ENCODE measurements at regions not wholly inside any gene's neighbourhood (a gene's known extent, or its start where the extent isn't known, plus 50 kb on each side); places are given as distances from the start of the nearest gene placed in this dataset.

- Mint-ChIP-seq H3K4me3 (no peak overlapping the region), H3K27me3 (ENCODE audit: low read depth in 3 of 3) (peaks cover 10 to 22% (median 16%) of the 10 kb centered on the region in 3 donors), H3K4me1 (peaks cover 10% of the 10 kb centered on the region), H3K9me3 (peaks cover 0 to 6% (median 2%) of the 10 kb centered on the region in 7 donors), H3K36me3 (no peaks in the 10 kb centered on the region), H3K27ac (no peak overlapping the region)
- H3K27me3 ChIP-seq (ENCODE audit: control insufficient read depth in 2 of 2, insufficient read depth in 2 of 2, low read length in 2 of 2), result peaks cover 5 to 13% of the 10 kb centered on the region in 2 donors
- no peak overlapping the region for H3K9ac ChIP-seq (ENCODE audit: insufficient read depth, low read length, poor library complexity, severe bottlenecking)
- H2AFZ ChIP-seq (ENCODE audit: insufficient read depth, low read depth, low read length, poor library complexity, severe bottlenecking), result no peak overlapping the region
- no peaks in the 10 kb centered on the region for H3K36me3 ChIP-seq (replicated peaks in 1 of 2; ENCODE audit: control insufficient read depth in 1 of 2, insufficient read depth in 2 of 2, low read length in 2 of 2)
- TF ChIP-seq CTCF (IDR thresholded peaks at IDR 0.05), result no peak
- intact Hi-C loops (cut with micrococcal nuclease), result no loop called here
- H3K79me2 ChIP-seq (ENCODE audit: insufficient read depth, low read length), result no peaks in the 10 kb centered on the region
- H3K27ac ChIP-seq (ENCODE audit: low read depth in 1 of 2, low read length in 2 of 2), result no peak overlapping the region
- H3K4me1 ChIP-seq (ENCODE audit: control insufficient read depth in 1 of 2, insufficient read depth in 2 of 2, low read length in 2 of 2), result peaks cover 11 to 14% of the 10 kb centered on the region in 2 donors
- no peaks in the 10 kb centered on the region for H3K9me3 ChIP-seq (replicated peaks in 1 of 2; ENCODE audit: control insufficient read depth in 1 of 2, insufficient read depth in 1 of 2, low read length in 2 of 2)
- no peak overlapping the region for H3K4me3 ChIP-seq (replicated peaks in 1 of 3; ENCODE audit: low read depth in 2 of 3, low read length in 3 of 3)
- H3K4me2 ChIP-seq (replicated peaks; ENCODE audit: extremely low read depth, low read length, poor library complexity, severe bottlenecking), result no peak overlapping the region
- no peaks in the 10 kb centered on the region for H4K20me1 ChIP-seq (ENCODE audit: insufficient read depth, low read length)
- no CpG with 5 or more reads among the region's 1 CpG for WGBS (ENCODE audit: insufficient coverage)
- DNase-seq, result no peak
Observed at GRCh38 chr3:126279853-126280252, 77.4 kb downstream of the KLF15 start.

GRCh38 chr3:126277629-126278378, 79.4 kb downstream of the KLF15 start:
- H2AFZ ChIP-seq (ENCODE audit: insufficient read depth, low read depth, low read length, poor library complexity, severe bottlenecking), result no peak overlapping the region
- peak overlapping the region in 1 of 7 donors; percentile 20 for H3K27ac Mint-ChIP-seq
- H3K4me3 ChIP-seq (replicated peaks in 1 of 3; ENCODE audit: low read depth in 2 of 3, low read length in 3 of 3), result no peak overlapping the region
- TF ChIP-seq CTCF (IDR thresholded peaks at IDR 0.05), result no peak
- no peaks in the 10 kb centered on the region for H4K20me1 ChIP-seq (ENCODE audit: insufficient read depth, low read length)
- H3K9me3 Mint-ChIP-seq, result peaks cover 0 to 9% (median 4%) of the 10 kb centered on the region in 7 donors
- H3K27me3 ChIP-seq (ENCODE audit: control insufficient read depth in 2 of 2, insufficient read depth in 2 of 2, low read length in 2 of 2), result peaks cover 3 to 10% of the 10 kb centered on the region in 2 donors
- H3K4me2 ChIP-seq (replicated peaks; ENCODE audit: extremely low read depth, low read length, poor library complexity, severe bottlenecking), result no peak overlapping the region
- WGBS (ENCODE audit: insufficient coverage), result 99% methylated on average over 5 of the region's 8 CpGs
- DNase-seq, result no peak
- H3K4me1 ChIP-seq (ENCODE audit: control insufficient read depth in 1 of 2, insufficient read depth in 2 of 2, low read length in 2 of 2), result peaks cover 12 to 27% of the 10 kb centered on the region in 2 donors
- intact Hi-C loops (cut with micrococcal nuclease), result no loop called here
- H3K36me3 Mint-ChIP-seq, result no peaks in the 10 kb centered on the region
- H3K9ac ChIP-seq (ENCODE audit: insufficient read depth, low read length, poor library complexity, severe bottlenecking), result no peak overlapping the region
- H3K79me2 ChIP-seq (ENCODE audit: insufficient read depth, low read length), result no peaks in the 10 kb centered on the region
- no peak overlapping the region for H3K4me3 Mint-ChIP-seq
- H3K27me3 Mint-ChIP-seq (ENCODE audit: low read depth in 3 of 3), result peaks cover 15 to 26% (median 16%) of the 10 kb centered on the region in 3 donors
- no peaks in the 10 kb centered on the region for H3K9me3 ChIP-seq (replicated peaks in 1 of 2; ENCODE audit: control insufficient read depth in 1 of 2, insufficient read depth in 1 of 2, low read length in 2 of 2)
- H3K4me1 Mint-ChIP-seq, result peaks cover 21% of the 10 kb centered on the region
- H3K27ac ChIP-seq (ENCODE audit: low read depth in 1 of 2, low read length in 2 of 2), result no peak overlapping the region
- H3K36me3 ChIP-seq (replicated peaks in 1 of 2; ENCODE audit: control insufficient read depth in 1 of 2, insufficient read depth in 2 of 2, low read length in 2 of 2), result no peaks in the 10 kb centered on the region
